OCI-LY7 (cell line): ENCODE measurements at regions not wholly inside any gene's neighbourhood (a gene's known extent, or its start where the extent isn't known, plus 50 kb on each side); places are given as distances from the start of the nearest gene placed in this dataset.

Source experiments
- BruUV-seq: library from RNA; stranded (reverse); fragments of 400-500 nt; replicated peaks from 2 replicates; lab custom pipeline; 2021; lab: Mats Ljungman, UMichigan
- CTCF ChIA-PET: fragments of 300-600 bp; sonication (Branson Sonifier 250); formaldehyde crosslinking; loops from one replicate; lab custom pipeline; 2022; ENCODE audit warnings: antibody characterized with exemption; ENCODE audit not compliant: unreplicated experiment; lab: Charles Lee
- POLR2A ChIA-PET: fragments of 300-600 bp; sonication (Branson Sonifier 250); formaldehyde crosslinking; loops from one replicate; lab custom pipeline; 2022; ENCODE audit warnings: antibody characterized with exemption; lab: Charles Lee
- DNase-seq: peaks from one replicate; pipeline ENCODE4 v3.0.0-alpha.2; 2015; ENCODE audit warnings: low spot score
- H2AFZ ChIP-seq: fragments of 200-600 bp; sonication (generic), shearing (Covaris generic); 2 replicates; pipeline ENCODE4 v1.6.1; 2014; ENCODE audit warnings: mild to moderate bottlenecking, antibody characterized with exemption, low read length, moderate library complexity
- H3K27ac ChIP-seq: fragments of 200-600 bp; sonication (generic); 2 replicates; pipeline ENCODE4 v1.5.1; 2014; ENCODE audit warnings: mixed run types, low read depth, mild to moderate bottlenecking, moderate library complexity, low read length, inconsistent platforms; ENCODE audit not compliant: poor library complexity, severe bottlenecking
- H3K36me3 ChIP-seq: fragments of 200-600 bp; sonication (generic); 2 replicates; pipeline ENCODE4 v1.6.1; 2014; ENCODE audit warnings: mild to moderate bottlenecking, antibody characterized with exemption, low read length, moderate library complexity, mixed read lengths; ENCODE audit not compliant: insufficient read depth
- H3K4me1 ChIP-seq: fragments of 200-600 bp; sonication (generic); 2 replicates; pipeline ENCODE4 v1.5.1; 2014; ENCODE audit warnings: mild to moderate bottlenecking, low read length; ENCODE audit not compliant: insufficient read depth, poor library complexity, severe bottlenecking
- H3K4me2 ChIP-seq: fragments of 200-600 bp; sonication (generic); 2 replicates; pipeline ENCODE4 v1.6.1; 2014; ENCODE audit warnings: mild to moderate bottlenecking, low read length
- H3K4me3 ChIP-seq: fragments of 200-600 bp; sonication (generic); 2 replicates; pipeline ENCODE4 v1.5.1; 2014; ENCODE audit warnings: mild to moderate bottlenecking, low read depth, low read length; ENCODE audit not compliant: poor library complexity, severe bottlenecking
- H3K79me2 ChIP-seq: fragments of 200-600 bp; sonication (generic); 2 replicates; pipeline ENCODE4 v1.6.1; 2016; ENCODE audit warnings: low read depth, mild to moderate bottlenecking, low read length, moderate library complexity, mixed read lengths; ENCODE audit not compliant: insufficient read depth
- H3K9me2 ChIP-seq: fragments of 200-600 bp; sonication (generic); 2 replicates; pipeline ENCODE4 v1.6.1; 2016; ENCODE audit warnings: mild to moderate bottlenecking, low read length, mixed read lengths; ENCODE audit not compliant: insufficient read depth
- H3K9me3 ChIP-seq: fragments of 200-600 bp; sonication (generic); 2 replicates; pipeline ENCODE4 v1.6.1; 2014; ENCODE audit warnings: mild to moderate bottlenecking, mixed run types, low read length, mixed read lengths
- H4K20me1 ChIP-seq: fragments of 200-600 bp; sonication (generic); 2 replicates; pipeline ENCODE4 v1.6.1; 2014; ENCODE audit warnings: mild to moderate bottlenecking, antibody characterized with exemption, low read length, moderate library complexity, mixed read lengths; ENCODE audit not compliant: insufficient read depth
- CTCF ChIP-seq: fragments of 200-600 bp; sonication (generic); conservative IDR thresholded peaks from 2 replicates; pipeline ENCODE4 v1.5.1; 2014; ENCODE audit warnings: mild to moderate bottlenecking, antibody characterized with exemption, low read length, moderate library complexity, mixed read lengths
- EZH2phosphoT487 ChIP-seq: fragments of 200-600 bp; sonication (generic); IDR thresholded peaks from 2 replicates; pipeline ENCODE4 v1.6.1; 2018; ENCODE audit warnings: low read depth, borderline replicate concordance, mild to moderate bottlenecking, mixed run types, antibody characterized with exemption, low read length, moderate library complexity, mixed read lengths
- intact Hi-C: fragments of 100-400 bp; cut with micrococcal nuclease; formaldehyde crosslinking; loops from one replicate; pipeline ENCODE4 v1.10.0; 2022; ENCODE audit not compliant: unreplicated experiment

DNA sequence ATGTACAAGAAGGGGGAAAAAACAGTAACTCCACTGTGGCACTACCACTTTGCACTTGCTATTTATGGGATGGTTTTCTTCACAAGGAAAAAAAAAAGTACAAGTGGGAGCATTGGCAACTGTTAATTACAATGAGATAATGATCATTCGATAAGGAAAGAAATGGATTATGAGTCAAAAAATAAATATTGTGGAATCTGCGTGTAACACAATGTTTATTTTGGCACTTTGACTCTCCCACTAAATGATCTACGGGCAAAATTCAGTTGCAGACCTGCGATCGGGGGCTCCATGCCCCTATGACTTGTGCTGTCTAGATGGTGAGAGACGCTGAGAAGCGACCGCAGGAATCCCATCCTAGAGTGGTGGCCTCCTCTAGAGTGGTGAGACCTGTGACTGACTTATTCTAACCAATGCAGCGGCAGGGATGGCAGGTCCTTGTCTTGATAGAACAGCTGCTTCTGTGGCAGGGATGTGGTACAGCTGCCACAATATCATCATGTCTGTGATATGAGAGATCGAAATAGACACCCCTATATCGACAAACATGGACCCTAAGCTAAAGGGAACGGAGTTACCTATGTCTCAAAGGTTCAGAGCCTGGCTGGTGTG, 345.0 kb upstream of the KLF6 start:
- POLR2A ChIA-PET: interaction anchor here (0.6 to 0.8 kb wide), 2 partner anchors 345 to 526 kb away, joined by 3 read pairs; partner anchors contain the start of gene KLF6
- H2AFZ ChIP-seq: no peak overlapping the region
- H3K9me3 ChIP-seq: peaks cover 9% of the 10 kb centered on the region; the same call in 1 of the 2 replicates
- H3K4me2 ChIP-seq: peak overlapping the region; percentile 66; the same call in 1 of the 2 replicates
- CTCF ChIA-PET: no interaction called here
- no peak for TF ChIP-seq CTCF
- TF ChIP-seq EZH2phosphoT487: no peak
- H3K79me2 ChIP-seq: no peaks in the 10 kb centered on the region
- no peak for DNase-seq
- H3K36me3 ChIP-seq: no peaks in the 10 kb centered on the region
- peaks cover 34% of the 10 kb centered on the region for H3K4me1 ChIP-seq
- no peak overlapping the region for H3K27ac ChIP-seq
- no peaks in the 10 kb centered on the region for H3K9me2 ChIP-seq
- no peak overlapping the region for H3K4me3 ChIP-seq
- intact Hi-C loops: loop anchor here (10.0 kb wide), 1 partner anchor 345 kb away; the partner anchor contains the start of gene KLF6
- no peaks in the 10 kb centered on the region for H4K20me1 ChIP-seq
- BruUV-seq: no TSS peak

GRCh38 chr10:4127518-4128315, 342.7 kb upstream of the KLF6 start:
- Histone ChIP-seq H3K27ac (peak overlapping the region; percentile 8), H4K20me1 (no peaks in the 10 kb centered on the region), H3K79me2 (no peaks in the 10 kb centered on the region), H2AFZ (peak overlapping the region; percentile 52; the same call in 1 of the 2 replicates), H3K9me3 (peaks cover 13% of the 10 kb centered on the region; the same call in 1 of the 2 replicates), H3K4me3 (no peak overlapping the region), H3K4me2 (peak overlapping the region; percentile 54), H3K9me2 (no peaks in the 10 kb centered on the region), H3K4me1 (peaks cover 40% of the 10 kb centered on the region), H3K36me3 (no peaks in the 10 kb centered on the region; the same call in 1 of the 2 replicates)
- ChIA-PET POLR2A (no interaction called here), CTCF (no interaction called here)
- peak; percentile 71 for DNase-seq
- intact Hi-C loops: no loop called here
- no TSS peak for BruUV-seq
- TF ChIP-seq EZH2phosphoT487 (no peak), CTCF (no peak)

DNA sequence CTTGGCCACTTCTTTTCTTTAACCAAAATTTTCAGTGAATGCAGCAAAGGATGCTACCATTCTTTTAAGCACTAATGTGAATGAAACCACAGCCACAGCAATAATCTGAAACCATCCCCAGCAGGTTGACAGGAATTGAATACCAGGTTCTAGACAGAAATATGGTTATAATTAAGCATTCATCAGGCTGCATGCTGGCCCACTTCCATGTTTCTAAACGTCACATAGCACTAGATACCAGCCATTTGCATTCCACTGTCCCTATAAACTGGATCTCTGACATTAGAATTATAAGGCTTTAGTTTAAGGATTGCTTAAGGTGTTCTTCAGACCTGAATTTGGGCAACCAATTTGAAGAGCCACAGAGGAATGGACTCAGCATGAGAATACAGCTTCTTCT, 340.8 kb upstream of the KLF6 start:
- H4K20me1 ChIP-seq: no peaks in the 10 kb centered on the region
- no TSS peak for BruUV-seq
- H2AFZ ChIP-seq: no peak overlapping the region
- no peak overlapping the region for H3K4me3 ChIP-seq
- no peaks in the 10 kb centered on the region for H3K79me2 ChIP-seq
- no peak overlapping the region for H3K27ac ChIP-seq
- TF ChIP-seq CTCF: no peak
- no peak for TF ChIP-seq EZH2phosphoT487
- no peaks in the 10 kb centered on the region; the same call in 1 of the 2 replicates for H3K36me3 ChIP-seq
- H3K9me3 ChIP-seq: peaks cover 13% of the 10 kb centered on the region; the same call in 1 of the 2 replicates
- no peaks in the 10 kb centered on the region for H3K9me2 ChIP-seq
- H3K4me2 ChIP-seq: no peak overlapping the region
- ChIA-PET POLR2A (no interaction called here), CTCF (no interaction called here)
- no peak for DNase-seq
- H3K4me1 ChIP-seq: peaks cover 36% of the 10 kb centered on the region
- intact Hi-C loops: no loop called here
